ENCODE measurements at regions not wholly inside any gene's neighbourhood (a gene's known extent, or its start where the extent isn't known, plus 50 kb on each side); places are given as distances from the start of the nearest gene placed in this dataset.
"Not testable (repeated sequence)": the region's sequence is repeated elsewhere in the genome, so short reads cannot be mapped to it uniquely, and the experiment has no call there.

- no peaks in the 10 kb centered on the region for H3K36me3 ChIP-seq
- TF ChIP-seq POLR2AphosphoS5 (IDR thresholded peaks at IDR 0.05): no peak
- TF ChIP-seq CTCF (IDR thresholded peaks at IDR 0.05): no peak
- TF ChIP-seq EP300 (IDR thresholded peaks at IDR 0.05; ENCODE audit: low read depth): no peak
- no peak for TF ChIP-seq POLR2A (IDR thresholded peaks at IDR 0.05)
- intact Hi-C loops (cut with DNase I; ENCODE audit: low total_unique reads): no loop called here
- no peaks in the 10 kb centered on the region for H3K4me1 ChIP-seq
- no peak for DNase-seq
- no peaks in the 10 kb centered on the region for H3K27me3 ChIP-seq
- no peaks in the 10 kb centered on the region for H3K9me3 ChIP-seq
- WGBS, 2 donors (ENCODE audit: low coverage in 1 of 2): 50 to 76% methylated on average over 2 of the region's 2 CpGs
- H3K27ac ChIP-seq: no peak overlapping the region
- no peak overlapping the region for H3K4me3 ChIP-seq
- in situ Hi-C loops (cut with MboI; ENCODE audit: low pct_ligation_motif_present in 1 of 4, low pct_unique_long_range_greater_than_20kb in 1 of 4, low sequenced_read_pairs in 3 of 4): no loop called here
Measured at GRCh38 chr18:39232490-39232889, 1666.9 kb upstream of the CELF4 start.

- H3K4me3 ChIP-seq: no peak overlapping the region
- DNase-seq: no peak
- no peaks in the 10 kb centered on the region for H3K36me3 ChIP-seq
- H3K9me3 ChIP-seq: no peaks in the 10 kb centered on the region
- in situ Hi-C loops (cut with MboI; ENCODE audit: low pct_ligation_motif_present in 1 of 4, low pct_unique_long_range_greater_than_20kb in 1 of 4, low sequenced_read_pairs in 3 of 4) (no loop called here), intact Hi-C loops (cut with DNase I; ENCODE audit: low total_unique reads) (no loop called here)
- no peaks in the 10 kb centered on the region for H3K4me1 ChIP-seq
- WGBS, 2 donors (ENCODE audit: low coverage in 1 of 2): 72 to 88% methylated on average over 5 of the region's 5 CpGs
- TF ChIP-seq CTCF (IDR thresholded peaks at IDR 0.05) (no peak), POLR2AphosphoS5 (IDR thresholded peaks at IDR 0.05) (no peak), EP300 (IDR thresholded peaks at IDR 0.05; ENCODE audit: low read depth) (no peak), POLR2A (IDR thresholded peaks at IDR 0.05) (no peak)
- no peaks in the 10 kb centered on the region for H3K27me3 ChIP-seq
- no peak overlapping the region for H3K27ac ChIP-seq
Measured at GRCh38 chr18:39230086-39230803, 1664.6 kb upstream of the CELF4 start.

- H3K4me1 ChIP-seq; H3K4me3 ChIP-seq; in situ Hi-C loops (cut with MboI; ENCODE audit: low pct_ligation_motif_present in 1 of 4, low pct_unique_long_range_greater_than_20kb in 1 of 4, low sequenced_read_pairs in 3 of 4); DNase-seq; H3K27ac ChIP-seq; H3K9me3 ChIP-seq; H3K36me3 ChIP-seq; intact Hi-C loops (cut with DNase I; ENCODE audit: low total_unique reads); H3K27me3 ChIP-seq: not testable (repeated sequence)
- WGBS, 2 donors (ENCODE audit: low coverage in 1 of 2): 78% methylated on average over 2 of the region's 2 CpGs; no CpG with 5 or more reads in 1 of the 2 donors
Measured at GRCh38 chr18:39227769-39228168, 1662.2 kb upstream of the CELF4 start.

- intact Hi-C loops (cut with DNase I; ENCODE audit: low total_unique reads): no loop called here
- Histone ChIP-seq H3K4me3 (no peak overlapping the region), H3K4me1 (no peaks in the 10 kb centered on the region), H3K27me3 (no peaks in the 10 kb centered on the region), H3K27ac (no peak overlapping the region), H3K36me3 (no peaks in the 10 kb centered on the region), H3K9me3 (no peaks in the 10 kb centered on the region)
- in situ Hi-C loops (cut with MboI; ENCODE audit: low pct_ligation_motif_present in 1 of 4, low pct_unique_long_range_greater_than_20kb in 1 of 4, low sequenced_read_pairs in 3 of 4): no loop called here
- DNase-seq: no peak
- no peak for TF ChIP-seq POLR2AphosphoS5 (IDR thresholded peaks at IDR 0.05)
- TF ChIP-seq EP300 (IDR thresholded peaks at IDR 0.05; ENCODE audit: low read depth): no peak
- no peak for TF ChIP-seq CTCF (IDR thresholded peaks at IDR 0.05)
- TF ChIP-seq POLR2A (IDR thresholded peaks at IDR 0.05): no peak
- 36 to 85% methylated on average over 1 of the region's 1 CpG for WGBS, 2 donors (ENCODE audit: low coverage in 1 of 2)
Measured at GRCh38 chr18:39225373-39225772, 1659.8 kb upstream of the CELF4 start.

- in situ Hi-C loops (cut with MboI; ENCODE audit: low pct_ligation_motif_present in 1 of 4, low pct_unique_long_range_greater_than_20kb in 1 of 4, low sequenced_read_pairs in 3 of 4): no loop called here
- 97 to 100% methylated on average over 1 of the region's 1 CpG for WGBS, 2 donors (ENCODE audit: low coverage in 1 of 2)
- Histone ChIP-seq H3K27ac (no peak overlapping the region), H3K27me3 (no peaks in the 10 kb centered on the region), H3K9me3 (no peaks in the 10 kb centered on the region), H3K36me3 (no peaks in the 10 kb centered on the region), H3K4me1 (no peaks in the 10 kb centered on the region), H3K4me3 (no peak overlapping the region)
- DNase-seq: no peak
- TF ChIP-seq POLR2AphosphoS5 (IDR thresholded peaks at IDR 0.05) (no peak), POLR2A (IDR thresholded peaks at IDR 0.05) (no peak), CTCF (IDR thresholded peaks at IDR 0.05) (no peak), EP300 (IDR thresholded peaks at IDR 0.05; ENCODE audit: low read depth) (no peak)
- intact Hi-C loops (cut with DNase I; ENCODE audit: low total_unique reads): no loop called here
Measured at GRCh38 chr18:39223283-39223682, 1657.7 kb upstream of the CELF4 start.
